ENCODE measurements at regions not wholly inside any gene's neighbourhood (a gene's known extent, or its start where the extent isn't known, plus 50 kb on each side); places are given as distances from the start of the nearest gene placed in this dataset.

DNA sequence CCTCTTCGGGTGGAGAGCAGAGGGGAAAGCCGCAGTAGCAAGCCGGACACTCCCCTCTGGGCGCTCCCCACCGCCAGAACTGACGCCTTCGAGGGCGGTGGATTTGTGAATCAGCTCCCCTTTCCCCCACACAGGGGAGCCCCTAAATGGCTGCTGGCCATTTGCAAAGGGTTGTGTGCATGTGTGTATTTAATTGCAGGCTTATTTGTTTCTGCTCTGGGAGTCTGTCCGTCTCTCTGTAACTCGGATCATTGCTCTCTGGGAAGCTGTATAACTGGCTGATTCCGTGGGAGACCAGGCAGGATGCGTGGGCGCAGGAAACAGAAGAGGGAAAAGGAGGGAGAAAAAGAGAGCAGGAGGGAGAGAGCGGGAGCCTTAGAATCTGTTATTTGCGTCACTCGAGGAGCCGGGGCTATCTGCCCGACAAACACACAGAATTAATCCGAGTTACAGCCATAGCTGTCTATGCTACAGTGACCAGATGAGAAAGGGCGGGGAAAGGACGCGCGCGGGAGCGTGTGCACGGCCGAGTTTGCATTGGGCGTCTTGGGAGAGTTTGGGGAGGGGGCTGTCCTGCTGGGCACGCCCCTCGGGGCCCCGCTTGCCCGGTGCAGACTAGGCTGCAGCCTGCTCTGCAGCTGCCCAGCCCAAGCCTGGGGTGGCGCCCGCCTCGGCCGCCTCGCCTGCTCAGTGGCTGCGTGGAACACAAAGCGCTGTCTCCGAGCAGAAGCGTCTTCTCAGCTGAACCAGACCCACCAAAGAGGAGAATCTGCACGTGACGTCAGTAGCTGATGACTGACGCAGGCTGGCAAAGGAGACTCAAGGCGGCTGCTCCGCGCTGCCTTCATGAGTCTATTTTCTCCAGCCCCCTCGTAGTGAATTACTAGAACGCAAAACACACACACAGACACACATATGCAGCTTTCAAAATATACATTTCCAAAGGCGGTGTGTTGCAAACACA is 105.3 kb upstream of the HSD17B12 start:
- TF ChIP-seq ARNTL (CRISPR knock-in tag; IDR thresholded peaks at IDR 0.05; ENCODE audit: borderline replicate concordance, low read depth): no peak
- no peak for TF ChIP-seq ZC3H10 (CRISPR knock-in tag; IDR thresholded peaks at IDR 0.05)
- TF ChIP-seq GLIS3 (CRISPR knock-in tag; IDR thresholded peaks at IDR 0.05): no peak
- no peak for TF ChIP-seq SNAI2 (CRISPR knock-in tag; IDR thresholded peaks at IDR 0.05)
- TF ChIP-seq OSR1 (CRISPR knock-in tag; IDR thresholded peaks at IDR 0.05): no peak
- no peak for TF ChIP-seq RARB (CRISPR knock-in tag; IDR thresholded peaks at IDR 0.05)
- no peak for TF ChIP-seq ZNF565 (CRISPR knock-in tag; conservative IDR thresholded peaks at IDR 0.05; ENCODE audit: low read depth)
- TF ChIP-seq ZNF8 (CRISPR knock-in tag; IDR thresholded peaks at IDR 0.05): no peak
- TF ChIP-seq BACH2 (CRISPR knock-in tag; IDR thresholded peaks at IDR 0.05; ENCODE audit: borderline replicate concordance): no peak
- no peak for TF ChIP-seq CSDC2 (CRISPR knock-in tag; IDR thresholded peaks at IDR 0.05)

Measured in SK-N-SH treated with all-trans-retinoic acid at 6 μM for 48 hours (cell line).